GM20000 (cell line): ENCODE measurements at regions not wholly inside any gene's neighbourhood (a gene's known extent, or its start where the extent isn't known, plus 50 kb on each side); places are given as distances from the start of the nearest gene placed in this dataset.

Experiments
- DNase-seq: peaks from one replicate; pipeline ENCODE4 v3.0.0; 2012; ENCODE audit warnings: low spot score
- TF ChIP-seq, protein P1 (sequence below): IDR thresholded peaks from 2 replicates; pipeline ENCODE4 v1.5.1; 2012; ENCODE audit warnings: mild to moderate bottlenecking, control low read depth; ENCODE audit errors: extremely low read depth, missing control alignments

DNA sequence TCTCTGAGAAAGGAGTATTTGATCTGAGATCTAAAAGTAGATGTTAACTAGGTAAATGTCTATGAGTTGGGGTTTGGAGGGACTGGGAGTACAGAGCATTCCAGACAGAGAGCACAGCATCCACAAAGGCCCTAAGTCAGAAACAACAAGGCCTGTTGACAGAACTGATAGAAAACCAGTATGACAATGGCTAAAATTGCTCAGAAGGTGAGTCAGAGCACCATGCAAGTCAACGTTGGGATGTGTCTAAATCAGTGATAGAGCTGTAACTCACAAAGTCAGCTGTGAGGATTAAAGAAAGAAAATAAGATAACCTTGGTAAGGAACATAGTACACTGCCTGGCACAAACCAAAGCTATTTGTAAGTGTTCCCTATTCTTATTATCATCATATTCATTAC is 124.0 kb downstream of the CETN3 start:
- TF ChIP-seq, protein P1, sequence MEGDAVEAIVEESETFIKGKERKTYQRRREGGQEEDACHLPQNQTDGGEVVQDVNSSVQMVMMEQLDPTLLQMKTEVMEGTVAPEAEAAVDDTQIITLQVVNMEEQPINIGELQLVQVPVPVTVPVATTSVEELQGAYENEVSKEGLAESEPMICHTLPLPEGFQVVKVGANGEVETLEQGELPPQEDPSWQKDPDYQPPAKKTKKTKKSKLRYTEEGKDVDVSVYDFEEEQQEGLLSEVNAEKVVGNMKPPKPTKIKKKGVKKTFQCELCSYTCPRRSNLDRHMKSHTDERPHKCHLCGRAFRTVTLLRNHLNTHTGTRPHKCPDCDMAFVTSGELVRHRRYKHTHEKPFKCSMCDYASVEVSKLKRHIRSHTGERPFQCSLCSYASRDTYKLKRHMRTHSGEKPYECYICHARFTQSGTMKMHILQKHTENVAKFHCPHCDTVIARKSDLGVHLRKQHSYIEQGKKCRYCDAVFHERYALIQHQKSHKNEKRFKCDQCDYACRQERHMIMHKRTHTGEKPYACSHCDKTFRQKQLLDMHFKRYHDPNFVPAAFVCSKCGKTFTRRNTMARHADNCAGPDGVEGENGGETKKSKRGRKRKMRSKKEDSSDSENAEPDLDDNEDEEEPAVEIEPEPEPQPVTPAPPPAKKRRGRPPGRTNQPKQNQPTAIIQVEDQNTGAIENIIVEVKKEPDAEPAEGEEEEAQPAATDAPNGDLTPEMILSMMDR, result no peak
- DNase-seq, result no peak

DNA sequence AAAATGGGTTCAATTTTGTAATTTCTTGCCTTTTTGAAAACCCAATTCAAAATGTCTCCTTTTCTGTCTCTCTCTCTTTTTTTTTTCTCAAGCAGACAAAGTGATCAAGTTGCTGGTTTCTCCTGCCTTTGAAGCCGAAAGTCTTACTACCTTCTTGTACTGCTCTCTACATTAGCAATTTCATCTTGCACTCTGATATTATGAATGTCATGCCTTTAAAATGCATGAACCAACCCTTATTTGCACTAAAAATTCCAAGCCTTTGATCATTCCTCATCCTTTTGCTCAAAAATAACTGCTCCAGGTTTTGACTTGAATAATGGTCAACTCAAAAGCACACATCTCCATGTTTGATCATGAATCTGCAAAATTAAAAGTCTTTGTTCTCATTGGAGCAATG is 125.2 kb downstream of the CETN3 start:
- DNase-seq, result no peak
- TF ChIP-seq, protein P1, result no peak

DNA sequence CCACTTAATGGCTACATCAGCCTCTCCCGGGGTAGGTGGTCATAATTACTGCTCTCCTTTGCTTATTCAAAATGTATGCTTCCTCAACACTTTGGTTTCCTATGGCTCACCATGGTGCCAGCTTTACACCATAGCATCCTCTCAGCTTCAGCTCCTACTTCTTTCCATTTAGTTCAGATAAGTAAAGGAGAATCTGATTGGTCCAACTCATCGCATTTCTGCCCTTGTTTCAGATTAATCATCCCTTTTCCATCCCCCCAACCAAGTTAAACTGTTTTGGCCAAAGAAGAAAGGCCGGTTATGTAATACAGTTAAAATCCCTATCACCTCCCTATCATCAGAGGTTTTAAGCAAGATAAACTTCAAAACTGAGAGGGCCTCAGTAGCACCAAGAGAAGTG is 130.5 kb downstream of the CETN3 start:
- DNase-seq, result no peak

DNA sequence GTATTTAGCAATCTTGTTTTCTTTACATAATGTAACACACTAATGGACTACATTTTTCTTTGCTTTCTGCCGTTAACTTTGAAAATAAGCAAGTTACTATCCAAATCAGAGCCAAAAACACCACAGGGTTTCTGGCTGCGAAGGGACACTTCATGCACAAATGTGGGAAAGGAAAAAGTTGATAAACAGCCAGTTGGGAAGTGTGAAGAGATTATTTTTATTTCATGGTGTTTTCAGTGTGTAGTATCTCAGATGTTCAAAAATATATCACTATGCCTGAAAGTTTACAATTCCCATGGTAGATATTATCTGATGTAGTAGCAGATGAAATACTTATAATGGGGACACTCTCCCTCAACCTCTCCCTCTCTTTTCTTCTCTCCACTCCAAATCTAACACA is 135.3 kb downstream of the CETN3 start:
- DNase-seq, result no peak
- TF ChIP-seq, protein P1, result no peak

More for the DNA sequence above, 130.5 kb downstream of the CETN3 start:
- TF ChIP-seq, protein P1, result no peak

DNA sequence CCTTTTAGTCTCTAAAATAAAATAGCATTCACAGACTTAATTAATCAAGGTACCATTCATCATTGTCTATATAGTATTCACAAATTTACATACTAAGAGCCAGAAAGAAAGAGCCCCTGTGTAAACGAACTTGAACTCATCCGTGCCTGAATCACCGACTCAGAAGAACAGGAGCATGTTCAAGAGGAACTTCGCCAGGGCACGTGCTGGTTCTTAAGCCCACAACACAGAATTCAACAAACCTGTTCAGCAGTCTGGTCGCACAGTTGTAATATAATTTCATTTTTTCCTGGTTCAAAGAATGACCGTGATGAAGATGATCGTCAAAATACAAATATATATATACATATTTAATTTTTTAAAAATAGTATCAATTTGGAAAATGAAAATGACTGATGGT is 141.9 kb downstream of the CETN3 start:
- TF ChIP-seq, protein P1, result no peak
- DNase-seq, result no peak

DNA sequence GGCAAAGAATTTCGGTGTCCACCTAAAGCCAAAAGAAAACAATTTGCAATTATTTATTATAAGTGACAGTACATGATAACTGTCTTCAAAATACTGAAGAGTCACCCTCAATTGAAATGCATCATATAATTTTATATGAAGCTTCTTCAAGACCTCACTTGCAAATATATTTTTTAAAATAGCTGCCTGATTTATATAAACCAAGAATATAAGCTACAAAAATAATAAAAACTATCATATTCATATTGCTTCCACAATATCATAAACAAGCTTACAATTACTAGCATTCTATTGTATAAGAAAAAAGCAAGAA is 144.1 kb downstream of the CETN3 start:
- TF ChIP-seq, protein P1, result no peak
- DNase-seq, result no peak

DNA sequence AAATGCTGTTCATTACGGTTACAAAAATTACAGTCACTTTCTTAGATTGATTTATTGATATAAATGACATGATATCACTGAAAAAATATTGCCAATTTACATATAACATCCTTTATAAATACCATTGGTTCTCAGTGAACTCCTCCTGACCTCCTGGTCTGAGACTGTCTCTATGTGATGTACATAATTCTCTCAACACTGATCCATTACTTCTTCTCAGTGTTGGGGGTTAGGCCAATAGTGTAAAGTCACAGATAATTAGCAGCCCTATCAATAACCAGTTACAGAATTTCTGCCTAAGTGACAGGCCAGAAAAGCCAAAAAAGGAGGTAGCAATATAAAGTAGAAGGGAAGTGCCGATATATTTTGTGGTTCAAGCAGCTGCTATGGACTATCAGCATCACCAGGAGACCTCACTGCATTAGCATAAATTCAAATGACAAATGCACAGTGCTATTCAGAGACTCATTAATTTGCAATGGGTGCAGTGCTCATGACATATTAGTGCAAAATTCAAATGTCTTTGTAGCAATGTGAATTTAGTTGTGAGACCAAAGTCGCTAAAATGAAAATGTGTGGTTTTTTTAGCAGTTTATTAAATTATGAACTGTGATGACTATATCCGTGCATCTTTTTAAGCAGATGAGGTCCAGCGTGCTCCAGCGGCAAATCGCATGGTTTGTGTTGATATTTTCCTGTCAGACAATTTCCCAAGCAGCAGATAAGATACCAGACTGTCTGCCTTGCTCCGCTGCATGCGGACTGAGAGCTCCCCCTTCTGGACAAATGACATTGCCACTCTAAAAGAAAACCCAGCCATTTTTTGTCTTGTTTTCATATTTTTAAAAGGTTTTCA is 144.6 kb downstream of the CETN3 start:
- TF ChIP-seq, protein P1, result peak; percentile 73
- peak; percentile 41 for DNase-seq
